ENCODE measurements at regions not wholly inside any gene's neighbourhood (a gene's known extent, or its start where the extent isn't known, plus 50 kb on each side); places are given as distances from the start of the nearest gene placed in this dataset.

DNA sequence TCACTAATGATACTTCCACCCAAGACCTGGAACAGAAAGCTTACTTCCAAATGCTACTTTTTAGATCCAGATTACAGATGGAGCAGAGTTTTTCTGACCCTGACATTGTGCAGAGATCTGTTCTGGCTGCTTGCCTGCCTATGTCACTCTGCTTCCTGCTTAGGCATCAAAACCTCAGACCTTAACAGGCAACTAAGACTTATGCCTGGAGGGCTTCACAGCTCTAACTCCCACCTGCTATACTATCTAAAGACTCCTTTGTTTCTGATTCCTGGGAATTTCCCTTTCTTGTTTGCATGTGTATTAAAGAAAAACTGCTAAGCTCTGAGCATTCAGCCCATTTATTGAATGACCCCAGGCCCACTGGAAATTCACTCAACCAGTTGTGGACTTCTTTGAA is 157.4 kb upstream of the NPHP3 start:
- peaks cover 2% of the 10 kb centered on the region for H3K27me3 ChIP-seq (ENCODE audit: insufficient read depth, low read length)
- H2AFZ ChIP-seq (ENCODE audit: low read length) = no peak overlapping the region
- H3K4me1 ChIP-seq (ENCODE audit: insufficient read depth, low read length) = no peaks in the 10 kb centered on the region
- H3K9me3 ChIP-seq (ENCODE audit: low read depth, low read length) = no peaks in the 10 kb centered on the region
- H3K4me3 ChIP-seq (ENCODE audit: insufficient read depth, low read length) = no peak overlapping the region
- H3K79me2 ChIP-seq (ENCODE audit: insufficient read depth, low read length) = no peaks in the 10 kb centered on the region
- no peak overlapping the region for H3K4me2 ChIP-seq (ENCODE audit: insufficient read depth, low read length)
- DNase-seq (ENCODE audit: insufficient read length, low spot score, missing footprints) = no peak
- H3K27ac ChIP-seq (ENCODE audit: low read depth, low read length) = no peak overlapping the region
- TF ChIP-seq, protein P1, sequence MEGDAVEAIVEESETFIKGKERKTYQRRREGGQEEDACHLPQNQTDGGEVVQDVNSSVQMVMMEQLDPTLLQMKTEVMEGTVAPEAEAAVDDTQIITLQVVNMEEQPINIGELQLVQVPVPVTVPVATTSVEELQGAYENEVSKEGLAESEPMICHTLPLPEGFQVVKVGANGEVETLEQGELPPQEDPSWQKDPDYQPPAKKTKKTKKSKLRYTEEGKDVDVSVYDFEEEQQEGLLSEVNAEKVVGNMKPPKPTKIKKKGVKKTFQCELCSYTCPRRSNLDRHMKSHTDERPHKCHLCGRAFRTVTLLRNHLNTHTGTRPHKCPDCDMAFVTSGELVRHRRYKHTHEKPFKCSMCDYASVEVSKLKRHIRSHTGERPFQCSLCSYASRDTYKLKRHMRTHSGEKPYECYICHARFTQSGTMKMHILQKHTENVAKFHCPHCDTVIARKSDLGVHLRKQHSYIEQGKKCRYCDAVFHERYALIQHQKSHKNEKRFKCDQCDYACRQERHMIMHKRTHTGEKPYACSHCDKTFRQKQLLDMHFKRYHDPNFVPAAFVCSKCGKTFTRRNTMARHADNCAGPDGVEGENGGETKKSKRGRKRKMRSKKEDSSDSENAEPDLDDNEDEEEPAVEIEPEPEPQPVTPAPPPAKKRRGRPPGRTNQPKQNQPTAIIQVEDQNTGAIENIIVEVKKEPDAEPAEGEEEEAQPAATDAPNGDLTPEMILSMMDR (IDR thresholded peaks at IDR 0.05; ENCODE audit: extremely low read depth, low read depth, low read length) = no peak
- H4K20me1 ChIP-seq (ENCODE audit: insufficient read depth, low read length) = no peaks in the 10 kb centered on the region
- no peaks in the 10 kb centered on the region for H3K36me3 ChIP-seq (ENCODE audit: insufficient read depth, low read length)

DNA sequence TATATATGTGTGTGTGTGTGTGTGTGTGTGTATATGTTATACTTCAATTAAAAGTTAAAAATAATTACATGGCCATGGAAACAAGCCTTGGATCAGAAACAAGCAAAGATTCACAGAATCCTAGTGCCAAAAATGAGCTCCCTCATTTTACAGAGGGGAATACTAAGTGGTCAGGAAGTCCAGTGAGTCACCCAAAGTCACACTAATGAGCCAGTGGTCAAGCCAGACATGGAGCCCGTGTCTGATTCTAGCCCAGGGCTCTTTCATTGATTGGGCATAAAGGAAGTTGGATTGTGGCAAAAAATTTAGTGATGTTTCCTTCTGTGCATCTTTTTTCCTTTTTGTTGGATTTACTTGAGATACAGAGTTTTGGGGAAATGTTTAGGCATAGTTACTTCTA is 152.5 kb upstream of the NPHP3 start:
- Histone ChIP-seq H4K20me1 (ENCODE audit: insufficient read depth, low read length) (no peaks in the 10 kb centered on the region), H3K79me2 (ENCODE audit: insufficient read depth, low read length) (no peaks in the 10 kb centered on the region), H2AFZ (ENCODE audit: low read length) (no peak overlapping the region), H3K36me3 (ENCODE audit: insufficient read depth, low read length) (no peaks in the 10 kb centered on the region), H3K4me1 (ENCODE audit: insufficient read depth, low read length) (no peaks in the 10 kb centered on the region), H3K4me2 (ENCODE audit: insufficient read depth, low read length) (no peak overlapping the region), H3K9me3 (ENCODE audit: low read depth, low read length) (no peaks in the 10 kb centered on the region), H3K4me3 (ENCODE audit: insufficient read depth, low read length) (no peak overlapping the region), H3K27me3 (ENCODE audit: insufficient read depth, low read length) (no peaks in the 10 kb centered on the region), H3K27ac (ENCODE audit: low read depth, low read length) (no peak overlapping the region)
- TF ChIP-seq, protein P1 (IDR thresholded peaks at IDR 0.05; ENCODE audit: extremely low read depth, low read depth, low read length) = no peak
- no peak for DNase-seq (ENCODE audit: insufficient read length, low spot score, missing footprints)

DNA sequence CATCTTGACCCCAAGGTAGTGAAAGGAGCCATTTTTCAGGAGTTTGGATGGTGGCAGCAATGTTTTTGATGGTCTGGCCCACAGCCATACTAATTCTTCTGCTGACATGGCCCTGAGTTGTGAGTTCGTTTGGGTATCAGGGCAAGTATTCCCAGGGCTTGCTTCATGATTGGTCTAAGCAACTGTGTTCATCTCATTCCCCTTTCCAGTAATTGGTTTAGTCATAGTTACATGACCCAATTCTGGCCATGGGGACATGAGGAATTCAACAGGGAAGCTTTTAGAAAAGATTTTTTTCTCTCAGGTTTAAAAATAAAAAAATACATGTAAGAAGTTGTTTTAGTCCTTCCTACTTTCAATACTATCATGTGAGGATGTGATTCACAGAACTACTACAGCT is 150.5 kb upstream of the NPHP3 start:
- Histone ChIP-seq H2AFZ (ENCODE audit: low read length) (no peak overlapping the region), H3K4me1 (ENCODE audit: insufficient read depth, low read length) (no peaks in the 10 kb centered on the region), H3K9me3 (ENCODE audit: low read depth, low read length) (no peaks in the 10 kb centered on the region), H3K36me3 (ENCODE audit: insufficient read depth, low read length) (no peaks in the 10 kb centered on the region), H3K27ac (ENCODE audit: low read depth, low read length) (no peak overlapping the region), H3K4me3 (ENCODE audit: insufficient read depth, low read length) (no peak overlapping the region), H4K20me1 (ENCODE audit: insufficient read depth, low read length) (no peaks in the 10 kb centered on the region), H3K79me2 (ENCODE audit: insufficient read depth, low read length) (no peaks in the 10 kb centered on the region), H3K27me3 (ENCODE audit: insufficient read depth, low read length) (no peaks in the 10 kb centered on the region), H3K4me2 (ENCODE audit: insufficient read depth, low read length) (no peak overlapping the region)
- TF ChIP-seq, protein P1 (IDR thresholded peaks at IDR 0.05; ENCODE audit: extremely low read depth, low read depth, low read length) = no peak
- DNase-seq (ENCODE audit: insufficient read length, low spot score, missing footprints) = no peak

DNA sequence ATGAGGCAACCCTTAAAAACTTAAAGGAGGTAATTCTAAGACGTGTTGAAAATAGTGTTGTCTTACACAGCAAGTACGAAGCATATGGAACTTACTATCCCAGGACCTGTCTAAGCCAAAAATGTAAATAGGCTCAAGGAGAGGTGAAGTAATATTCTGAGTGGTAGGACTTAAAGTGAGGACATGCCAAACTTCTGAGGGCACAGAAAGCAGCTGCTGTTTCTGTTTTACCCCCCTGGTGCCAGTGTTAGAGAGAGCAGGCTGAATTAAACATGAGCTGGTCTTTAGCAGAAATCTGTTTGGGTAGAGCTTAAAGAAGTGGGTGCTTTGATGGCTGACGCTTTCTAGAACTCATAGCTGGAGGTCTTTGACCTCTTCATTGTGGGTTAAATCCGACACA is 149.7 kb upstream of the NPHP3 start:
- no peak for DNase-seq (ENCODE audit: insufficient read length, low spot score, missing footprints)
- Histone ChIP-seq H3K27ac (ENCODE audit: low read depth, low read length) (no peak overlapping the region), H4K20me1 (ENCODE audit: insufficient read depth, low read length) (no peaks in the 10 kb centered on the region), H3K4me3 (ENCODE audit: insufficient read depth, low read length) (no peak overlapping the region), H3K27me3 (ENCODE audit: insufficient read depth, low read length) (no peaks in the 10 kb centered on the region), H3K79me2 (ENCODE audit: insufficient read depth, low read length) (no peaks in the 10 kb centered on the region), H3K36me3 (ENCODE audit: insufficient read depth, low read length) (no peaks in the 10 kb centered on the region), H3K4me2 (ENCODE audit: insufficient read depth, low read length) (no peak overlapping the region), H3K9me3 (ENCODE audit: low read depth, low read length) (no peaks in the 10 kb centered on the region), H3K4me1 (ENCODE audit: insufficient read depth, low read length) (no peaks in the 10 kb centered on the region), H2AFZ (ENCODE audit: low read length) (no peak overlapping the region)
- TF ChIP-seq, protein P1 (IDR thresholded peaks at IDR 0.05; ENCODE audit: extremely low read depth, low read depth, low read length) = no peak

Measured in osteoblast (primary cell).